Sigmoid colon (tissue), 6 donors: ENCODE measurements at regions not wholly inside any gene's neighbourhood (a gene's known extent, or its start where the extent isn't known, plus 50 kb on each side); places are given as distances from the start of the nearest gene placed in this dataset.

ENCODE experiments used
- DNase-seq: peaks from one replicate; pipeline ENCODE4 v3.0.0-alpha.2; 2019
- H3K27ac ChIP-seq, 4 donors: fragments of 200-600 bp; sonication (generic); one replicate each; pipeline ENCODE4 v1.5.1; 2016 to 2019; ENCODE audit warnings: mild to moderate bottlenecking in 1 of 4
- H3K27me3 ChIP-seq, 3 donors: fragments of 200-600 bp; sonication (generic); one replicate each; pipeline ENCODE4 v1.5.1; 2019; ENCODE audit warnings: mild to moderate bottlenecking in 1 of 3
- H3K36me3 ChIP-seq, 4 donors: fragments of 200-600 bp; sonication (generic); one replicate each; pipeline ENCODE4 v1.5.1; 2016 to 2019
- H3K4me1 ChIP-seq, 4 donors: fragments of 200-600 bp; sonication (generic); one replicate each; pipeline ENCODE4 v1.5.1; 2017 to 2019
- H3K4me3 ChIP-seq, 4 donors: fragments of 200-600 bp; sonication (generic); one replicate each; pipeline ENCODE4 v1.5.1; 2017 to 2019; ENCODE audit warnings: mild to moderate bottlenecking in 2 of 4, moderate library complexity in 1 of 4
- H3K9me3 ChIP-seq, 4 donors: fragments of 200-600 bp in 3 of 4; sonication (generic) in 3 of 4; one replicate each; pipeline versions ENCODE4 v1.5.1 to v1.6.1; 2013 to 2019
- CTCF ChIP-seq, 4 experiments: fragments of 450-650 bp in 3 of 4; fragments of 200-600 bp in 1 of 4; IDR thresholded peaks; one replicate each; pipeline ENCODE4 v1.5.1; 2016 to 2019; ENCODE audit warnings: antibody characterized with exemption in 4 of 4, mild to moderate bottlenecking in 3 of 4, moderate library complexity in 2 of 4
- EP300 ChIP-seq, 4 donors: sonication (generic); formaldehyde crosslinking; IDR thresholded peaks; one replicate each; pipeline ENCODE4 v1.6.1; 2017; ENCODE audit warnings: antibody characterized with exemption in 4 of 4
- POLR2A ChIP-seq, 2 donors: fragments of 450-650 bp; IDR thresholded peaks; one replicate each; pipeline ENCODE4 v1.6.1; 2016; ENCODE audit warnings: antibody characterized with exemption in 2 of 2, mild to moderate bottlenecking in 2 of 2, moderate library complexity in 2 of 2
- POLR2AphosphoS5 ChIP-seq, 4 donors: sonication (generic); formaldehyde crosslinking; IDR thresholded peaks; one replicate each; pipeline ENCODE4 v1.6.1; 2017; ENCODE audit warnings: antibody characterized with exemption in 4 of 4
- WGBS, 2 donors: extraction: QIAGEN DNeasy Blood & Tissue Kit; methylation state at CpG; one replicate each; pipeline ENCODE4 v1.1.7; 2013; 5-methylcytosine and 5-hydroxymethylcytosine counted together
- intact Hi-C: fragments of 100-400 bp; cut with DNase I; formaldehyde crosslinking; loops from one replicate; pipeline ENCODE4 v1.15.1; 2023
- donor health status: healthy with polysubstance abuse.
- donor health status: healthy.

GRCh38 chr12:124096109-124096508 is 123.1 kb downstream of the ZNF664 start:
- Histone ChIP-seq H3K27ac (no peak overlapping the region), H3K9me3 (no peaks in the 10 kb centered on the region), H3K27me3 (no peaks in the 10 kb centered on the region), H3K4me3 (no peak overlapping the region), H3K4me1 (peaks cover 0 to 21% (median 14%) of the 10 kb centered on the region in 4 donors), H3K36me3 (no peaks in the 10 kb centered on the region)
- 96 to 97% methylated on average over 15 of the region's 15 CpGs for WGBS, 2 donors
- no peak for DNase-seq
- intact Hi-C loops = no loop called here
- TF ChIP-seq EP300 (IDR thresholded peaks at IDR 0.05) (no peak), POLR2AphosphoS5 (IDR thresholded peaks at IDR 0.05) (no peak), POLR2A (IDR thresholded peaks at IDR 0.05) (no peak), CTCF (IDR thresholded peaks at IDR 0.05) (no peak)

- Histone ChIP-seq H3K36me3 (no peaks in the 10 kb centered on the region), H3K27ac (peak overlapping the region in 3 of 4 donors; percentile 11 to 48 (median 35)), H3K9me3 (no peaks in the 10 kb centered on the region), H3K27me3 (no peaks in the 10 kb centered on the region), H3K4me3 (no peak overlapping the region), H3K4me1 (peaks cover 0 to 21% (median 14%) of the 10 kb centered on the region in 4 donors)
- DNase-seq = no peak
- intact Hi-C loops = no loop called here
- TF ChIP-seq POLR2A (IDR thresholded peaks at IDR 0.05) (no peak), EP300 (IDR thresholded peaks at IDR 0.05) (no peak), CTCF (IDR thresholded peaks at IDR 0.05) (no peak)
- WGBS, 2 donors = 86 to 91% methylated on average over 10 of the region's 10 CpGs
Measured at GRCh38 chr12:124096869-124097434, 123.9 kb downstream of the ZNF664 start.

GRCh38 chr12:124097701-124098100 is 124.7 kb downstream of the ZNF664 start:
- peaks cover 0 to 21% (median 14%) of the 10 kb centered on the region in 4 donors for H3K4me1 ChIP-seq
- intact Hi-C loops = no loop called here
- no peak for TF ChIP-seq POLR2AphosphoS5 (IDR thresholded peaks at IDR 0.05)
- H3K27ac ChIP-seq = peak overlapping the region in 3 of 4 donors; percentile 11 to 48 (median 35)
- DNase-seq = no peak
- H3K9me3 ChIP-seq = no peaks in the 10 kb centered on the region
- H3K4me3 ChIP-seq = peak overlapping the region in 2 of 4 donors; percentile 3 to 4
- no peaks in the 10 kb centered on the region for H3K27me3 ChIP-seq
- 68 to 83% methylated on average over 7 of the region's 7 CpGs for WGBS, 2 donors
- no peaks in the 10 kb centered on the region for H3K36me3 ChIP-seq

GRCh38 chr12:124098101-124098757 is 125.2 kb downstream of the ZNF664 start:
- intact Hi-C loops = no loop called here
- no peaks in the 10 kb centered on the region for H3K36me3 ChIP-seq
- peaks cover 0 to 21% (median 14%) of the 10 kb centered on the region in 4 donors for H3K4me1 ChIP-seq
- peak overlapping the region in 3 of 4 donors; percentile 5 to 48 (median 35) for H3K27ac ChIP-seq
- peak overlapping the region in 2 of 4 donors; percentile 3 to 4 for H3K4me3 ChIP-seq
- TF ChIP-seq EP300 (IDR thresholded peaks at IDR 0.05) (peak in 1 of 4 donors; percentile 22), POLR2AphosphoS5 (IDR thresholded peaks at IDR 0.05) (no peak)
- no peak for DNase-seq
- no peaks in the 10 kb centered on the region for H3K9me3 ChIP-seq
- 84 to 87% methylated on average over 14 of the region's 14 CpGs for WGBS, 2 donors
- H3K27me3 ChIP-seq = no peaks in the 10 kb centered on the region

GRCh38 chr12:124098887-124099286 is 125.9 kb downstream of the ZNF664 start:
- 78 to 87% methylated on average over 8 of the region's 8 CpGs for WGBS, 2 donors
- TF ChIP-seq POLR2A (IDR thresholded peaks at IDR 0.05) = no peak
- no peak for TF ChIP-seq POLR2AphosphoS5 (IDR thresholded peaks at IDR 0.05)
- TF ChIP-seq CTCF (IDR thresholded peaks at IDR 0.05) = no peak
- no peak for TF ChIP-seq EP300 (IDR thresholded peaks at IDR 0.05)
- peak overlapping the region in 2 of 4 donors; percentile 5 to 35 for H3K27ac ChIP-seq

More at GRCh38 chr12:124098887-124099286, 125.9 kb downstream of the ZNF664 start:
- Histone ChIP-seq H3K4me1 (peaks cover 0 to 21% (median 14%) of the 10 kb centered on the region in 4 donors), H3K4me3 (no peak overlapping the region), H3K36me3 (no peaks in the 10 kb centered on the region), H3K9me3 (no peaks in the 10 kb centered on the region), H3K27me3 (no peaks in the 10 kb centered on the region)
- no peak for DNase-seq
- intact Hi-C loops = no loop called here
